NAMALWA (cell line): ENCODE measurements at regions not wholly inside any gene's neighbourhood (a gene's known extent, or its start where the extent isn't known, plus 50 kb on each side); places are given as distances from the start of the nearest gene placed in this dataset.
"Not testable (repeated sequence)": the region's sequence is repeated elsewhere in the genome, so short reads cannot be mapped to it uniquely, and the experiment has no call there.

Experiments
- DNase-seq: peaks from one replicate; pipeline ENCODE4 v3.0.0-alpha.2; 2015; ENCODE audit warnings: low spot score

- DNase-seq = no peak
Measured at GRCh38 chr17:71163813-71164122, 957.1 kb upstream of the SOX9 start.

GRCh38 chr17:71164561-71164960, 956.3 kb upstream of the SOX9 start:
- no peak for DNase-seq

- no peak for DNase-seq
Measured at GRCh38 chr17:71166311-71166710, 954.5 kb upstream of the SOX9 start.

DNA sequence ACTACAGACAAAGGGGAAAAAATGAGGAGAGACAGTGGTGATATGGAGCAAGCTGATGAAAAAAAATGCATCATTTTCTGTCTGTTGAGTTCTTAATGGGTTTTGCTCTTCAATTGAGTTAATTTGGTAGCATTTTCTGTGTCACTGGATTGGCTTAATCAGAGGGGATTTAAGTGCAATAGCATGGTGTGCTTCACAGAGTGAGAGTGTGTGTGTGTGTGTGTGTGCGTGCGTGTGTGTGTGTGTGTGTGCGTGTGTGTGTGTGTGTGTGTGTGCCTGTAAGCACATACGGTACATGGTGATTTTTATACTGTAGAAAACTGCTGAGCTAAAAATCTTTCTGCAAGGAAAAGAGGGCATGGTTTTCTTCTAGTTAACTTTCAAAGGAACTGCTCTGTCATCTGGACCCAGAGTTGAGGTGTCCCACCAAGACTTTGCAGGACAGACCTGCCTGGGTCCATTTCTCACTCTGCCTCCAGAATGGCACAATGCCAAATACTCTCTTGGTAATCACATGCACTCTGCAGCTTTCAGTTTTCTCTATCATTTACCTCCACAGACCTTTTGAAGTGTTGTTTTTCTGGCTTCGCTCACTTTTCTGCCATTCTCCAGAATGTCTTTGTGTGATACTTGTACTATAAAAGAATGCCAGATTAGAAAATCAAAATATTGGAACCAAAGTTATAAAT, 952.6 kb upstream of the SOX9 start:
- DNase-seq = no peak

GRCh38 chr17:71170070-71170469, 950.8 kb upstream of the SOX9 start:
- DNase-seq = no peak

DNA sequence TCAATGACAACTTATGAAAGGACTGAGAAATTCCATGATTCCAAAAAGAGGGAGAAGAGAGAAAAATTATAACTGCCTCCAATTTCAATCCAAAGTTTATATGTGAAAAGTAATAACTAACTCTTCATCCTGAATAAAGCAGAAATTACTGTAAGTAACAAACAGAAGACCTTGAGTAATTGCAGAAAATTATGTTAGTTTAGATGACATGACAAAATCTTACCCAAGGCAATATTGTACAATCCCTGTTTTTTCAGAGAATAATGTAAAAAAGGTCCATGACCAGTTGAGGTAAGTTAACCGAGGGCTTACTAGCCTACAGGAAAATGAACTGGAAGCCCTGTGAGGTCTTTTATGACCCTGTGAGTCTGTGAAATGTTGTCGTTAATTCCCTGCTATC, 949.5 kb upstream of the SOX9 start:
- DNase-seq = no peak

DNA sequence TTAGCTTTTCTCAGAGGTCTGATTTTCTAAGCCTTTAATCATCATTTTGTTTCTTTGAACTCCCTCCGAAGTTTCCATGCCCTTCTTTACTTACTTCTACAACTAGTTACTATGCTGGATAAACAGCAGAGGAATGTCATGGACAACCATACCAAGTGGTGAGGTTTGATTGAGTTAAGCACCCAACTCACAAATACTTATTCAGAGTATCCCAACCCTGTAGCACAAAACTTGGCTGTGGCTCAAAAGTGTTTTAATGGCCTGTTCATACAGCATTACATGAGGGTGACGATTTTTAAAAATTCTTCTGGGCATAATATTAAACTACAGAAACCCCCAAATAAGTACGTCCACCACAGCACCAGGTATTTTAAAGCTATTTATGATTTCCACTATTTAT, 946.8 kb upstream of the SOX9 start:
- DNase-seq = no peak

- DNase-seq = no peak
Measured at GRCh38 chr17:71176331-71176730, 944.5 kb upstream of the SOX9 start.

GRCh38 chr17:71176928-71177443, 943.8 kb upstream of the SOX9 start:
- DNase-seq = no peak

DNA sequence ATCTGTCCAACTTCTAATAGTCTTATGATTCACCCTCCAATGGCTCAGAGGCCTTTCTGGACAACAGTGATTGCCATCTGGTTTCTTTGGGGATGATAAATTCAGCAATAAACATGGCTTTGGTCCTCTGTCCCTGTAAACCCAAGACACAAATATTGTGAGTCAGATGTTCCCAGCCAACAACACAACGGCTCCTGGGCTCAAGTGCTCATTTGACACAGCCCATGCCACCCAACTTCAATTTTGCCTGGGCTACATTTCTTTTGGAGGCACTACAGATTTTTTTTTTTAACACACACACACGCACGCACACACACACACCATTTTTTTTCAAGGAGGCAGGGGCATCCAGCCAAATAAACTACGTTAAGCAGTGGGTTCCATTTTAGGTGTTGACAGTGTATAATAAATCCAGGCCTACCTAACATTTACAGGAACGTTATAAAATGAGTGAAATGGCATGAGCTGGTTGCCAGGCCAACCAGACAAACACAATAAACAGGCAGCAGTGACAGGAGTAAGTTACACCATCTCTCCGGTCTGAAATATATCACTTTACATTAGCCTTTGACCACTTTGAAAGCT, 939.9 kb upstream of the SOX9 start:
- DNase-seq = no peak

GRCh38 chr17:71183066-71183660, 937.7 kb upstream of the SOX9 start:
- no peak for DNase-seq

- no peak for DNase-seq
Measured at GRCh38 chr17:71184716-71185115, 936.1 kb upstream of the SOX9 start.

DNA sequence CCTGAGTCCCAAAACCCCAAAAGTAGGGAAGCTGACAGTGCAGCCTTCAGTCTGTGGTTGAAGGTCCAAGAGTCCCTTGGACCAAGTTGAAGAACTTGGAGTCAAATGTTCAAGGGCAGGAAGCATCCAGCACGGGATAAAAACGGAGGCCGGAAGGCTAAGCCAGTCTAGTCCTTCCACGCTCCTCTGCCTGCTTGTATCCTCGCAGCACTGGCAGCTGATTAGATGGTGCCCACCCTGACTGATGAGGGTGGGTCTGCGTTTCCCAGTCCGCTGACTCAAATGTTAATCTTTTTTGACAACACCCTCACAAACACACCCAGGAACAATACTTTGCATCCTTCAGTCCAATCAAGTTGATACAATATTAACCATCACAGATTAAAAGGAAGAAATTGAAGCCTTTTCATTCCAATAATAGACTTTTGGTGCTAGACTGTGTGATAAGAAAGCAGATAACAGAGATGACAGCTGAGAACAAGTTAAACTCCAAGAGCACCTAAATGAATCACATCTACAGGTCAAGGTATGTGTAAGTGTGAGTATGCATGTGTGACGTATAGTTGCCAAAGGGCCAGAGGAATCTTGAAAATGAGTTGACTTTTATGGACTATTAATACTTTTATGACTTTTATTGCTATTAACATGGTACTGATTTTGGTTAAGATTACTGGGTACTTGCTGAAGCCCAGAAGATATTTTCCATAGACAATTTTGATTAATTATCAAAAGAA, 933.5 kb upstream of the SOX9 start:
- no peak for DNase-seq

DNA sequence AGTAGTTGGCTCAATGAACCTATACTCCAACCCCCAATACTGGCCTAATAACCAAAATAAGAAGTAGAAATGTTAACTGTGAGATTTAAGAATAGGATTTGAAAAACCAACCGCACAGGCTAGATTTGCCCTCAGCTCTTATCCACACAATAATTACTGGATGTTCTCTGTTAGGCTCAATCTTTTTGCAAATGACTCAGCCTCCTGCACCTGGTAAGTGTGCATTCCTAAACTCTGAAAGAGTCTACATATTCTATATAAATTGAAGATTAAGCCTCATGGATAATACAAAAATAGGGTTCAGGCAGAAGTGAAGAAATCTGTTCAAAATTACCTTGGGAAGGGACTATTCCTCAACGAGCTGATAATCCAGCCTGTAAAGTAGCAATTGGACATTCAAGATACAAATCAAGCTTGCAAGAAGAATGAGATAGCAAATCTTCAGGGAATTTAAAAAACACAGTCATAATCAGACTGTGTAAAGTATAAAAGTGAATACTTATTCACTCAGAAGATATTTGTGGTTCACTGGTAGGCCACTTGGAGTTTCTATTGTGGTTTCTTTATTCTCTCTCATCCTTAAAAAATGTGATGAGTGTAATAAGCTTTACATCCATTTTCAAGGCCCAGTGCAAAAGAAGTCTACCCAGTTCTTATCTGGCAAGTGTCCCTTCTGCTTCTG, 931.9 kb upstream of the SOX9 start:
- DNase-seq = no peak

GRCh38 chr17:71189493-71189831, 931.4 kb upstream of the SOX9 start:
- DNase-seq = no peak

DNA sequence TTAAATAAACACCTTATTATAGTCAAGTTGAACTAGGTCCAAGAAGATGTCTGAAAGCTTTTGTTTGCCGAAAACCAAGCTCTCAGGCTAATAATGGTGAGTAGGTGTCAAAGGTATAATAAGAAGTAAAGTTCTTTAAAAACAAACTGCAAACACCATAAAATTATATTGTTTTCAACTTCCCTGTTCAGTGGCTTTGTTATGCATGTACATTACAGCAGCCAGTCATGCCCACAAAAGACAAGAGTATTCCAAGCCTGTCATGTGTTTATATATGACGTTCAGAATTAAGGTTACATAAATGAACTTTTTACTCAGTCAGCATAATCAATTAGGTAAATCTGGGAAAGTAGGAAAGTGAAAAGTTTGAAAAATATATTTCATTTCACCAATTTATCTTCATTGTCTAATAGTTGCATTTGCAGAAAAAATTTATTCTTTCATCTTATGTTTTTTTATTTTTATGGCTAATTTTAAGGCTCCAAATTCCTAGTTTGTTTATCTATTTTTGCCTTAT, 928.7 kb upstream of the SOX9 start:
- DNase-seq = no peak

DNA sequence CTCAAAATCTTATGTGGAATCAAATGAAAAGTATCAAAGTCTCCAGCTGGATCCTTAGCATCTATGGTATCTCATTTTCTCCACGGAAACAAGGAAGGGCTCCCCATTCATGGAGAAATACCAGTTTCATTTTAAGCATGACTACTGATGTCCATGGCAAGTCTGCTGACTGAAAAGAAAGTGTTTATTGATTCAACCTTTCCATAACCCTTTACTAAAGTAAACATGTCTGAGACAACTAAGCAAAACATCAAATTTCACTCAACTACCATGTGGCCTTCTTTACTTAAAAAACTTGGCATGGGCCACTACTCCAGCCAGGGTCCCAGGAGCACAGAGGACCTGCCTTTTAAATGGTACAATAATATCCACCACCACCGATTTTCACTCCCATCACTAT, 928.0 kb upstream of the SOX9 start:
- DNase-seq = no peak

DNA sequence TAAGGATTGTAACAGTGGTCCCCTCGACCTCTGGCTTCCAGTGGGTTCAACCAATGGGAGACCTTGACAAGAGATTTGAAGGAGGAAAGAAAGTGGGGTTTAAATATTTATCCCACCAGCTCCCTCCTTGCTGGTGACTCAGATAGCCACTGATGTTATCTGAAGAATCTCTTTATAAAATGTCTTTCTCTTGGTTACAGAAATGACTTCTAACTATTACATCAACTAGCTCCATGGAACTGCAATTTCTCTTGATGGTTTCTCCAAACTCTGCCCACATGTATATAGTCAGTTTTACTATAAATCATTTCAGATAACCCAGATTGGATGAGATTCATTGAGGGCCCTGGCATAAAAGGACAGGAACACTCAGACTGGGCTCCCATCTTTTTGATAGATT, 920.2 kb upstream of the SOX9 start:
- DNase-seq = no peak

DNA sequence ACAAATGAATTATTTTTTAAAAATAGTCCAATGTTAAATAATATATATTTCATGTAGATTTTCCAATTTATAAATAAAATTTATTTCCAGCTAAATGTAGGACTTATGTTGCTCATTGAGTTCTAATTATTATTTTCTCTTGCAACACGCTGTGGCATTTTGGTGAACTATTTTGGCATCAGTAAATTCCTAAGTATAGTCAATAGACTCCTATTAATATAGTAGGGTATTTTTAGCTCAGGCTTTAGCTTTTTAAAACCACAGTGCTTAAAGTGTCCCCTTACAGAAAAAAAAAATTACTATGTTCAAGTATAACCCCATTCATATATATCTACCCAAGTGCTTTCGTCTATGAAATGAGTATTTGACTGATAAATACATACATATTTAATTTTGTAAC, 919.2 kb upstream of the SOX9 start:
- no peak for DNase-seq

- no peak for DNase-seq
Measured at GRCh38 chr17:71202449-71202848, 918.4 kb upstream of the SOX9 start.

DNA sequence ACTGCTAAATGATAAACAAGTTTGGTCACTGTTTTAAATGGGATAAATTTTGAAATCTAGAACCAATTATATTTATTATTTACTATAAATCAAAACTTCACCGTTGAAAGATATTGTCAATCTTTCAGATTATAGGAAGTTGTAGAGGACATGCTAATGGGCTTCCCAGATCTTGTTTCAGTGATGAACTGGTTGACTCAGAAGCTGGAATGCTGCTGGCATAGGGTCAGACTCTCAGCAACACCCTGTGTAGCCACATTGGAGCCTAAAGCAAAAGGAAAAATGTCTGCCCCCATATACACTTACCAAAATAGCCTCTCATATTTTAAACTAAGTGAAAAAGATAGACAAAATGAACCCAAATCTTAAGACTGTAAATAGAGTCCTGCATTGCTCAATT, 916.9 kb upstream of the SOX9 start:
- no peak for DNase-seq

DNA sequence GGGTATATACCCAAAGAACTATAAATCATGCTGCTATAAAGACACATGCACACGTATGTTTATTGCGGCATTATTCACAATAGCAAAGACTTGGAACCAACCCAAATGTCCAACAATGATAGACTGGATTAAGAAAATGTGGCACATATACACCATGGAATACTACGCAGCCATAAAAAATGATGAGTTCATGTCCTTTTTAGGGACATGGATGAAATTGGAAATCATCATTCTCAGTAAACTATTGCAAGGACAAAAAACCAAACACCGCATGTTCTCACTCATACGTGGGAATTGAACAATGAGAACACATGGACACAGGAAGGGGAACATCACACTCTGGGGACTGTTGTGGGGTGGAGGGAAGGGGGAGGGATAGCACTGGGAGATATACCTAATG, 914.9 kb upstream of the SOX9 start:
- DNase-seq = not testable (repeated sequence)
